ENCODE measurements at regions not wholly inside any gene's neighbourhood (a gene's known extent, or its start where the extent isn't known, plus 50 kb on each side); places are given as distances from the start of the nearest gene placed in this dataset.
A peak's percentile ranks its signal among the peaks of the same experiment; 100 is the strongest.

DNA sequence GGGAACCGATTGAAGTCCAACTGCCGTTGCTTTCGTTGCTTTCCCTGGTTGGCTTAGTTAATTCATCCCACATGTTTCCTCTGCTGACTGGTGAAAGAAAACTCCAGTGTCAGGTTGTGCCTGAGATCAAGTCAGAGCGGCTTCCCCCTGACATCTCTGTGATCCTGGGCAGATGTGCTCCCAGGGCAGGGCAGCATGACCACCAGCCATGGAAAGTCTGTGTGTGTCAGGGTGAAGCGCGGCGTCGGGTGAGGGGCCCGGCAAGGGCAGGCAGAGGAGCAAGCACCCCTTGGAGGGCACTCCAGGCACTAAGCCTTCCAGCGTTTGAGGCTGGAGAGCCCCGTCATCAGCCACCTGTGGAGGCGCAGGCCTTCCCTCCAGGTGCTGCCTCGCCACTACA, 54.5 kb upstream of the IGF1 start:
- peaks cover 41% of the 10 kb centered on the region for H3K4me1 Mint-ChIP-seq

DNA sequence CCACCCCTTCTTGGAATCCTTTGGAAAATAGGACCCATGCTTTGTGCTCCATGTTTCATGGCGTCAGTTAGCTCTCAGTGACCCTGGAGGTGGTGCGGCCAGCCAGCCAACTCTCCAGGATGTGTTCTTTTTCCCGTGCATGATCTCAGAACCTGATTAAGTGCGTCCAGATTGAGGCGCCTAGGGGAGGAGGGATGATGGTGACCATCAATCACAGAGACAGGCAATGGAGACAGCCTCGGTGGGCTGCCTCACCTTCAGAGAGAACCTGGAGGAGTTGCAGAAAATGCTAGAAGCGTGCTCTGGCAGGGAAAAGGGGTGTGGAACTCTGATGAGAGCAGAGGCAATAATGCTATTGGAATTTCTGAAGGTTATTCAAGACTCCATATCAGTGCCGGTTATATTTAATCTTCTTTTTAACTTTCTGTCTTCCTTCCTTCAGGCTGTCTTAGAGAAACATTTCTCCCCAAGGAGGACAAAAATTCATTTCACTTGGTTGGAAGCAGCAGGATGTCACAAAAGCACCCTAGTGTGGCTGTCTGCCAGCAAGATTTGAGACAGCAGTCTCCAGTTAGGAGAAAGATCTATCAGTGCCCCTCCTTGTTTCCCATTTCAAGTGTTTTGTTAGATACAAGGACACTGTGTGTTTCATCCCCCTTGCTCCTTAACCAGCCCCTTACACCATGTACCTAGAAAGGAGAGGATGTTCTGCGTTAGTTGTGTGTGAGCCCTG, 53.3 kb upstream of the IGF1 start:
- no peaks in the 10 kb centered on the region for H3K27me3 Mint-ChIP-seq (ENCODE audit: low read depth, poor library complexity)
- TF ChIP-seq, protein P1, sequence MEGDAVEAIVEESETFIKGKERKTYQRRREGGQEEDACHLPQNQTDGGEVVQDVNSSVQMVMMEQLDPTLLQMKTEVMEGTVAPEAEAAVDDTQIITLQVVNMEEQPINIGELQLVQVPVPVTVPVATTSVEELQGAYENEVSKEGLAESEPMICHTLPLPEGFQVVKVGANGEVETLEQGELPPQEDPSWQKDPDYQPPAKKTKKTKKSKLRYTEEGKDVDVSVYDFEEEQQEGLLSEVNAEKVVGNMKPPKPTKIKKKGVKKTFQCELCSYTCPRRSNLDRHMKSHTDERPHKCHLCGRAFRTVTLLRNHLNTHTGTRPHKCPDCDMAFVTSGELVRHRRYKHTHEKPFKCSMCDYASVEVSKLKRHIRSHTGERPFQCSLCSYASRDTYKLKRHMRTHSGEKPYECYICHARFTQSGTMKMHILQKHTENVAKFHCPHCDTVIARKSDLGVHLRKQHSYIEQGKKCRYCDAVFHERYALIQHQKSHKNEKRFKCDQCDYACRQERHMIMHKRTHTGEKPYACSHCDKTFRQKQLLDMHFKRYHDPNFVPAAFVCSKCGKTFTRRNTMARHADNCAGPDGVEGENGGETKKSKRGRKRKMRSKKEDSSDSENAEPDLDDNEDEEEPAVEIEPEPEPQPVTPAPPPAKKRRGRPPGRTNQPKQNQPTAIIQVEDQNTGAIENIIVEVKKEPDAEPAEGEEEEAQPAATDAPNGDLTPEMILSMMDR (IDR thresholded peaks at IDR 0.05) = no peak
- H3K9me3 Mint-ChIP-seq = no peaks in the 10 kb centered on the region
- H3K27ac Mint-ChIP-seq = no peak overlapping the region
- DNase-seq = peak; percentile 3
- H3K36me3 Mint-ChIP-seq (ENCODE audit: low read depth) = no peaks in the 10 kb centered on the region
- peaks cover 35% of the 10 kb centered on the region for H3K4me1 Mint-ChIP-seq
- no peak overlapping the region for H3K4me3 Mint-ChIP-seq

More for the DNA sequence above, 54.5 kb upstream of the IGF1 start:
- H3K4me3 Mint-ChIP-seq = no peak overlapping the region
- H3K27me3 Mint-ChIP-seq (ENCODE audit: low read depth, poor library complexity) = no peaks in the 10 kb centered on the region
- H3K27ac Mint-ChIP-seq = peak overlapping the region; percentile 79
- peak; percentile 6 for DNase-seq
- H3K9me3 Mint-ChIP-seq = no peaks in the 10 kb centered on the region
- TF ChIP-seq, protein P1 (IDR thresholded peaks at IDR 0.05) = no peak
- H3K36me3 Mint-ChIP-seq (ENCODE audit: low read depth) = no peaks in the 10 kb centered on the region
